Left ventricle myocardium inferior (tissue), 1 donor: ENCODE measurements at regions not wholly inside any gene's neighbourhood (a gene's known extent, or its start where the extent isn't known, plus 50 kb on each side); places are given as distances from the start of the nearest gene placed in this dataset.

Experiments used
- DNase-seq: peaks from one replicate; pipeline ENCODE4 v3.0.0-alpha.2; 2020
- H3K27ac ChIP-seq: fragments of 200-600 bp; replicated peaks from 2 replicates; pipeline ENCODE4 v1.8.0; 2021
- H3K27me3 ChIP-seq: fragments of 200-600 bp; 2 replicates; pipeline ENCODE4 v1.8.0; 2021; ENCODE audit warnings: low read depth
- H3K36me3 ChIP-seq: fragments of 200-600 bp; 2 replicates; pipeline ENCODE4 v1.8.0; 2021
- H3K4me1 ChIP-seq: fragments of 200-600 bp; 2 replicates; pipeline ENCODE4 v1.8.0; 2021
- H3K4me3 ChIP-seq: fragments of 200-600 bp; 2 replicates; pipeline ENCODE4 v1.8.0; 2021; ENCODE audit warnings: mild to moderate bottlenecking, moderate library complexity
- H3K9me3 ChIP-seq: fragments of 200-600 bp; replicated peaks from 2 replicates; pipeline ENCODE4 v1.8.0; 2021
- intact Hi-C: fragments of 100-400 bp; cut with micrococcal nuclease; formaldehyde crosslinking; loops from one replicate; pipeline ENCODE4 v1.11.0; 2022
- TF ChIP-seq, protein P1 (sequence below): fragments of 200-600 bp; IDR thresholded peaks from 2 replicates; pipeline ENCODE4 v1.8.0; 2021; ENCODE audit warnings: antibody characterized with exemption, mild to moderate bottlenecking, borderline replicate concordance
- donor health status: DM: no; HTN: yes; CAD: no; lungs with severe emphysema.

DNA sequence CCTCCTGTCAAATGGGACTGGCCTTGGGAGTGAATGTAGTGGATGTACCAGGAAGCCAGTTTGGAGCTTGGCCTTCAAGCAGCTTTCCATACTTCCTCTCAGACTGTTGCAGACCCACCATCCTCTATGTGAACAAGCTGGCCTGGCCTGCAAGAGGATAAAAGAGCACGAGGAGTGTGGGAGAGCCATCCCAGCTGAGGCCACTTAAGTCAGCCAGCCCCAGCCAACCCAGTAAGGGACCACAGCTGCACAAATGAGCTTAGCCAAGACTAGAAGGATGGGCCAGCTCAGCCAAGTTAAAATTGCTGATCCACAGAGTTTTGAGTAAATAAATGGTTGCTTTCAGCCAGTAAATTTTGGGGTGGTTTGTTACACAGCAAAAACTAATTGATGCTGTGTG is 156.9 kb upstream of the SOX4 start:
- TF ChIP-seq, protein P1, sequence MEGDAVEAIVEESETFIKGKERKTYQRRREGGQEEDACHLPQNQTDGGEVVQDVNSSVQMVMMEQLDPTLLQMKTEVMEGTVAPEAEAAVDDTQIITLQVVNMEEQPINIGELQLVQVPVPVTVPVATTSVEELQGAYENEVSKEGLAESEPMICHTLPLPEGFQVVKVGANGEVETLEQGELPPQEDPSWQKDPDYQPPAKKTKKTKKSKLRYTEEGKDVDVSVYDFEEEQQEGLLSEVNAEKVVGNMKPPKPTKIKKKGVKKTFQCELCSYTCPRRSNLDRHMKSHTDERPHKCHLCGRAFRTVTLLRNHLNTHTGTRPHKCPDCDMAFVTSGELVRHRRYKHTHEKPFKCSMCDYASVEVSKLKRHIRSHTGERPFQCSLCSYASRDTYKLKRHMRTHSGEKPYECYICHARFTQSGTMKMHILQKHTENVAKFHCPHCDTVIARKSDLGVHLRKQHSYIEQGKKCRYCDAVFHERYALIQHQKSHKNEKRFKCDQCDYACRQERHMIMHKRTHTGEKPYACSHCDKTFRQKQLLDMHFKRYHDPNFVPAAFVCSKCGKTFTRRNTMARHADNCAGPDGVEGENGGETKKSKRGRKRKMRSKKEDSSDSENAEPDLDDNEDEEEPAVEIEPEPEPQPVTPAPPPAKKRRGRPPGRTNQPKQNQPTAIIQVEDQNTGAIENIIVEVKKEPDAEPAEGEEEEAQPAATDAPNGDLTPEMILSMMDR = no peak
- Histone ChIP-seq H3K27ac (no peak overlapping the region), H3K9me3 (no peaks in the 10 kb centered on the region), H3K4me1 (no peaks in the 10 kb centered on the region), H3K4me3 (no peak overlapping the region), H3K36me3 (no peaks in the 10 kb centered on the region), H3K27me3 (no peaks in the 10 kb centered on the region)
- intact Hi-C loops = no loop called here
- DNase-seq = no peak

DNA sequence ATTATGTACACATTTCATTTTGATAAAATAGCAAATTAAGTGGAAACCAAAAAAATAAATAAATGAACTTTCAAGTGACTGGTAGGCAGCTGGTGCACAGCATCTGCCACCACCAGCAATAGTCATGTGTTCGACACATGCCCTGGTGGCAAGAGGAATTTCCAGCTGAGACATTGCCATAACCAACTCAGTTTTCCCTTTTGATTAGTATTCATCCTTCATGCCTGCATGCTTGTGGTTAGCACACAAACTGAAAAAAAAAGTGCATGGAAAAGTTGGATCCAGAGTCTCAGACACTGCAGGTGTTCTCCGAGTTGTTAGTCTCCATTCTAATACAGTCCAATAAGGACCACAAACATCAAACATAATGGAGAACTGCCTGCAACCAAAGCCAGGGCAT is 156.0 kb upstream of the SOX4 start:
- Histone ChIP-seq H3K4me1 (no peaks in the 10 kb centered on the region), H3K27ac (no peak overlapping the region), H3K36me3 (no peaks in the 10 kb centered on the region), H3K9me3 (no peaks in the 10 kb centered on the region), H3K27me3 (no peaks in the 10 kb centered on the region), H3K4me3 (no peak overlapping the region)
- no peak for DNase-seq
- intact Hi-C loops = no loop called here
- TF ChIP-seq, protein P1 = no peak

GRCh38 chr6:21438237-21438985 is 155.1 kb upstream of the SOX4 start:
- no peak for DNase-seq
- TF ChIP-seq, protein P1 = no peak
- H3K36me3 ChIP-seq = no peaks in the 10 kb centered on the region
- H3K27me3 ChIP-seq = no peaks in the 10 kb centered on the region
- no peaks in the 10 kb centered on the region for H3K4me1 ChIP-seq
- H3K27ac ChIP-seq = no peak overlapping the region
- no peak overlapping the region for H3K4me3 ChIP-seq
- no peaks in the 10 kb centered on the region for H3K9me3 ChIP-seq
- intact Hi-C loops = no loop called here

- TF ChIP-seq, protein P1 = no peak
- Histone ChIP-seq H3K9me3 (no peaks in the 10 kb centered on the region), H3K4me1 (no peaks in the 10 kb centered on the region), H3K4me3 (no peak overlapping the region), H3K27ac (no peak overlapping the region), H3K36me3 (no peaks in the 10 kb centered on the region), H3K27me3 (no peaks in the 10 kb centered on the region)
- DNase-seq = no peak
- intact Hi-C loops = no loop called here
Measured at GRCh38 chr6:21438986-21439352, 154.6 kb upstream of the SOX4 start.

DNA sequence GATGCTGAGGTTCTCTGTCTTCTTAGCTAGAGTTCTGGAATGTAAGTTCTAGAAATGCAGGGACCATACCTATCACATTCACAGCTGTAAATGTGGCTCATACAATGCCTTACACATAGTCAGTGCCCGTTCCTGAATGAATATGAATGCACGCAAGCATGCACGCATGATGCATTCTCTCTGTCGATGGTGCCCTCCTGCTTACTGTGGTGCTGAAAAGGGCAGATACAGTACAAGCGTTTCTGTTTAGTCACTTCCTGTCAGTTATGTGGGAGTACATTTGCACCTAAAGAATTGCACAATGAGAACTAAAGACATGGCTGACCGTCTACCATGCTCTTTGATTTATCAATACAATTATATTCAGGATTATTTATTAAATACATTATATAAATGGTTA is 152.2 kb upstream of the SOX4 start:
- TF ChIP-seq, protein P1 = no peak
- H3K36me3 ChIP-seq = no peaks in the 10 kb centered on the region
- no peak overlapping the region for H3K27ac ChIP-seq
- H3K4me3 ChIP-seq = no peak overlapping the region
- no peaks in the 10 kb centered on the region for H3K27me3 ChIP-seq
- no peaks in the 10 kb centered on the region for H3K4me1 ChIP-seq
- intact Hi-C loops = no loop called here
- DNase-seq = no peak
- no peaks in the 10 kb centered on the region for H3K9me3 ChIP-seq
